GM20000 (cell line): ENCODE measurements at regions not wholly inside any gene's neighbourhood (a gene's known extent, or its start where the extent isn't known, plus 50 kb on each side); places are given as distances from the start of the nearest gene placed in this dataset.

Experiments
- DNase-seq: peaks from one replicate; pipeline ENCODE4 v3.0.0; 2012; ENCODE audit warnings: low spot score
- CTCF ChIP-seq: IDR thresholded peaks from 2 replicates; pipeline ENCODE4 v1.5.1; 2012; ENCODE audit warnings: mild to moderate bottlenecking, control low read depth; ENCODE audit errors: extremely low read depth, missing control alignments

DNA sequence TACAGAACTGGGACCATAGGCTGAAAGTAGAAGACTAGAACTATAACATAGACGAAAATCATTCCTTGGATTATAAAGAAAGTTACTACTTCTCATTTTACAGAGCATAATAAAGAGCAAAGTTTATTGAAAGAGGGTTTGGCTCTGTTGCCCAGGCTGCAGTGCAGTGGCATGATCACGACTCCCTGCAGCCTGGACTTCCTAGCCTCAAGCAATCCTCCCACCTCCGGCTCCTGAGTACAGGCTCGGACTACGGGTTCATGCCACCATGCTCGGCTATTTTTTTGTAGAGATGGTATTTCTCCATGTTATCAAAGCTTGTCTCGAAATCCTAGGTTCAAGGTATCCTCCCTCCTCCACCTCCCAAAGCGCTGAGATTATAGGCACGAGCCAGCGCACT is 190.1 kb upstream of the FOXG1 start:
- TF ChIP-seq CTCF: no peak

GRCh38 chr14:28577187-28577586 is 189.4 kb upstream of the FOXG1 start:
- DNase-seq: no peak
- TF ChIP-seq CTCF: no peak

More for the DNA sequence above, 190.1 kb upstream of the FOXG1 start:
- DNase-seq: no peak

GRCh38 chr14:28577711-28578131 is 188.9 kb upstream of the FOXG1 start:
- no peak for TF ChIP-seq CTCF
- no peak for DNase-seq

DNA sequence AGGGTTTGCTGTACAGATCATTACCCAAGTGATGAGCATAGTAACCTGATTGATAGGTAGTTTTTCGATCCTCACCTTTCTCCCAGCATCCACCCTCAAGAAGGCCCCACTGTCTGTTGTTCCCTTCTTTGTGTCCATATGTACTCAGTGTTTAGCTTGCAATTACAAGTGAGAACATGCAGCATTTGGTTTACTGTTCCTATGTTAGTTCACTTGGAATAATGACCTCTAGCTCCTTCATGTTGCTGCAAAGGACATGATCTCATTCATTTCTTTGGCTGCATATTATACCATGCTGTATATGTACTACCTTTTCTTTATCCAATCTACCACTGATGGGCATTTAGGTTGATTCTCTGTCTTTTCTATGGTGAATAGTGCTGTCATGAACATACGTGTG is 181.6 kb upstream of the FOXG1 start:
- TF ChIP-seq CTCF: no peak
- DNase-seq: no peak

DNA sequence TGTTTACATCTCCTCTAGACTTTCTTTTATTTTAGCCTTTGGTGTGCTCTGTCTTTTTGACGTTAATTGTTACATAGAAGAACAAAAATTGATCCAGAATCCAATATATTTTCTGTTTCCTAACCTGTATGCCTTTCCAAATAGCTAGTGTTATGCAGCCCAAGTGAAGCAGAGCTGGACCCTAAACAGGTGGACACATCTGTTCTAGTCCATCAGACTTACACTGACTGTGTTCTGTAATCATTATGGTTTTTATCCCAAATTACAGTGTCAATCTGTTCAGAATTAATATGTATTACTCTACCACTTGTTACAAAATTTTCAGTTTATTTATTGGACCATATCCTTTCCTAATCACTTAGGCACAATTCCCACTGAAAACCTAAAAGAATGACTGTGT is 176.8 kb upstream of the FOXG1 start:
- TF ChIP-seq CTCF: no peak
- DNase-seq: no peak

DNA sequence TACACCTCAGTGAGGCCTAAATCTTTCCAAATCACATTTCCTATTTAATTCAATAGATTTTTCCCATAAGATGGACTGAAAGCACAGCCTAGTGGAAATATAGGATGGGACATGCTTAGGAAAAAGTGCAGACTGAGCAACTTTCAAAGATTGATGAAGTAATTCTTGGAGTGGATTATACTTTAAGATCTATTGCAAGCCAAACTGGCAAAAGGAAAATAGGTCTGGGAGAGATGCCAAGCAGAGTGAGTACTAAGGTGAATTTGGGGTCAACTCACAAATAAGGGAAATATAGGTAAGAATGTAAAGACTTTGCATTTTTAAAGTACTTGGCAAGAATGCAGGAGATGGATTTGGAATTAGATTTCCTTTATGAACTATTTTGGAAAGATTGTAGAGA is 170.2 kb upstream of the FOXG1 start:
- TF ChIP-seq CTCF: no peak
- no peak for DNase-seq

DNA sequence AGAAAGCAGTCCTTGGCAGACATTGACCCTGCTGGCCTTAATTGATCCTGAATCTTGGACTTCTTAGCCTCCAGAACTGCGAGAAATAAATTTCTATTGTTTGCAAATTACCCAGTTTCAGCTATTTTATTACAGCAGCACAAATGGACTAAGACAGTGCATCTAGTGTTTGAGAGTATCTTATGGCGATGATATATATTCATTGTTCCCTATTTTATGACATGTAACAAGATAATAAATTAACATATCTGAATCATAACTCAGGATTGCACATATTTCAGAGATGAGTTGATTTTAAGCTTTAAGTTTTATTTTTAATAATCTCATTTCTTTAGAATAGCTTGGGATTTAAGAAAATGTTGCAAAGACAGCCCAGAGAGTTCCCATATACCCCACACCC is 167.4 kb upstream of the FOXG1 start:
- no peak for DNase-seq
- no peak for TF ChIP-seq CTCF
